GM12891 (cell line): ENCODE measurements at regions not wholly inside any gene's neighbourhood (a gene's known extent, or its start where the extent isn't known, plus 50 kb on each side); places are given as distances from the start of the nearest gene placed in this dataset.

Source experiments
- POLR2A ChIP-seq: IDR thresholded peaks from 2 replicates; pipeline ENCODE4 v1.6.1; 2011; ENCODE audit warnings: low read depth, low read length, control low read depth
- POLR2AphosphoS5 ChIP-seq: IDR thresholded peaks from 2 replicates; pipeline ENCODE4 v1.6.1; 2011; ENCODE audit warnings: low read depth, low read length, control low read depth
- SPI1 ChIP-seq: IDR thresholded peaks from 2 replicates; pipeline ENCODE4 v1.6.1; 2011; ENCODE audit warnings: low read depth, low read length, control low read depth

- TF ChIP-seq POLR2A = no peak
- TF ChIP-seq POLR2AphosphoS5 = no peak
- no peak for TF ChIP-seq SPI1
Measured at GRCh38 chr9:90526386-90526785, 116.2 kb downstream of the DIRAS2 start.
